Upper lobe of left lung (tissue), 6 donors: ENCODE measurements at regions not wholly inside any gene's neighbourhood (a gene's known extent, or its start where the extent isn't known, plus 50 kb on each side); places are given as distances from the start of the nearest gene placed in this dataset.
A peak's percentile ranks its signal among the peaks of the same experiment; 100 is the strongest.

ENCODE experiments used
- ATAC-seq, 2 donors: fragments of 200-7000 bp; cut with Tn5 transposase; one replicate each; pipeline ENCODE4 v1.9.1; 2022; ENCODE audit warnings: mild to moderate bottlenecking in 2 of 2, moderate library complexity in 2 of 2; ENCODE audit not compliant: low FRiP score in 2 of 2
- DNase-seq, 2 donors: peaks; one replicate each; pipeline ENCODE4 v3.0.0-alpha.2; 2019 to 2020
- H3K27ac ChIP-seq, 4 donors: fragments of 200-600 bp; sonication (generic); one replicate each; pipeline ENCODE4 v1.5.1; 2016 to 2019
- H3K27me3 ChIP-seq, 4 donors: fragments of 200-600 bp; sonication (generic); one replicate each; pipeline ENCODE4 v1.5.1; 2017 to 2019
- H3K36me3 ChIP-seq, 4 donors: fragments of 200-600 bp; sonication (generic); one replicate each; pipeline ENCODE4 v1.5.1; 2016 to 2019
- H3K4me1 ChIP-seq, 4 donors: fragments of 200-600 bp; sonication (generic); one replicate each; pipeline ENCODE4 v1.5.1; 2018 to 2019
- H3K4me3 ChIP-seq, 4 donors: fragments of 200-600 bp; sonication (generic); one replicate each; pipeline ENCODE4 v1.5.1; 2017 to 2019; ENCODE audit warnings: mild to moderate bottlenecking in 2 of 4, moderate library complexity in 1 of 4
- H3K9me3 ChIP-seq, 4 donors: fragments of 200-600 bp; sonication (generic); one replicate each; pipeline ENCODE4 v1.5.1; 2018 to 2019
- EP300 ChIP-seq, 4 donors: sonication (generic); formaldehyde crosslinking; IDR thresholded peaks; one replicate each; pipeline ENCODE4 v1.5.1; 2017; ENCODE audit warnings: antibody characterized with exemption in 4 of 4, control low read depth in 2 of 4
- POLR2A ChIP-seq, 4 donors: fragments of 450-650 bp; IDR thresholded peaks; one replicate each; pipeline ENCODE4 v1.5.1; 2016 to 2017; ENCODE audit warnings: antibody characterized with exemption in 4 of 4, mild to moderate bottlenecking in 2 of 4
- POLR2AphosphoS5 ChIP-seq, 2 donors: sonication (generic); formaldehyde crosslinking; IDR thresholded peaks; one replicate each; pipeline ENCODE4 v1.5.1; 2017; ENCODE audit warnings: antibody characterized with exemption in 2 of 2
- WGBS, 2 donors: methylation state at CpG; one replicate each; pipeline ENCODE4 v1.1.5; 2017 to 2018; 5-methylcytosine and 5-hydroxymethylcytosine counted together
- TF ChIP-seq, protein P1 (sequence below), 6 experiments: fragments of 450-650 bp in 4 of 6; fragments of 200-600 bp in 2 of 6; sonication (generic) in 2 of 6; IDR thresholded peaks; one replicate each; pipeline ENCODE4 v1.5.1; 2016 to 2019; ENCODE audit warnings: antibody characterized with exemption in 6 of 6
- donor health status: DM: no; HTN: no; CAD: no; lungs with moderate emphysema.
- donor health status: DM: no; HTN: yes; CAD: no; lungs with severe emphysema.

DNA sequence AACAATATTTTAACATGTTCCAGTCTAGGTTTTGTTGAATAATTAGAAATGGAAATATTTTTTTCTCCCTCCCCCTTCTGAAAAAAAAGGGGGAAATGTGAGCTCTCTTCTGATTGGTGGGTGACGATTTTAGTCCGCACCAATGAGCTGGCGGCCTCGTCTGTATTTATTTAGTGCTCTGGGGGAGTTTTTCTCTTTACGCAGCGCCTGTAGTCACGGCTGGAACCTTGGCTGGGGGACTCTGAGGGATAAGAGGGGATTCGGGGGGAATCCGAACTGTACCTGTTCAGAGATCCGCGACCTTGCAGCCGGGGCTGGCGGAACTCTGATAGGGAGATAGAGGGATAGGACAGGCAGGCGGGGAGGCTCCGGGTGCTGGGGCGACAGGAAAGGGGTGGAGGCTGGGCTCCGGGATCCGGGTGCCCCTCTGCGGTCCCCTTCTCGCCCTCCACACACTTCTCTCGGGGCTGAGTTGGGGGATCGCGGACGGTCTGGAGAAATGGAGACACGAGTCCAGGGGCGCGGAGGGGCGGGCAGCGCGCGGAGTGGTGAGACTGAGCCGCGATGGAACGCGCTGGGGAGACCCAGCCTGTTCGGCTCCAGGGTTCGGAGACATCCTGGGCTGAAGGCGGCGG, 99.7 kb upstream of the HSD17B12 start:
- peak in 1 of 2 donors; percentile 67 for DNase-seq
- Histone ChIP-seq H3K27ac (no peak overlapping the region), H3K9me3 (no peaks in the 10 kb centered on the region), H3K4me3 (peak overlapping the region in 2 of 4 donors; percentile 8 to 32), H3K36me3 (no peaks in the 10 kb centered on the region), H3K27me3 (peaks cover 0 to 68% (median 45%) of the 10 kb centered on the region in 4 donors), H3K4me1 (peaks cover 28 to 55% (median 34%) of the 10 kb centered on the region in 4 donors)
- ATAC-seq: no peak
- WGBS, 2 donors: 2 to 3% methylated on average over 28 to 39 of the region's 39 CpGs
- TF ChIP-seq POLR2A (IDR thresholded peaks at IDR 0.05): no peak
- TF ChIP-seq EP300 (IDR thresholded peaks at IDR 0.05): no peak
- TF ChIP-seq POLR2AphosphoS5 (IDR thresholded peaks at IDR 0.05): no peak
- TF ChIP-seq, protein P1, sequence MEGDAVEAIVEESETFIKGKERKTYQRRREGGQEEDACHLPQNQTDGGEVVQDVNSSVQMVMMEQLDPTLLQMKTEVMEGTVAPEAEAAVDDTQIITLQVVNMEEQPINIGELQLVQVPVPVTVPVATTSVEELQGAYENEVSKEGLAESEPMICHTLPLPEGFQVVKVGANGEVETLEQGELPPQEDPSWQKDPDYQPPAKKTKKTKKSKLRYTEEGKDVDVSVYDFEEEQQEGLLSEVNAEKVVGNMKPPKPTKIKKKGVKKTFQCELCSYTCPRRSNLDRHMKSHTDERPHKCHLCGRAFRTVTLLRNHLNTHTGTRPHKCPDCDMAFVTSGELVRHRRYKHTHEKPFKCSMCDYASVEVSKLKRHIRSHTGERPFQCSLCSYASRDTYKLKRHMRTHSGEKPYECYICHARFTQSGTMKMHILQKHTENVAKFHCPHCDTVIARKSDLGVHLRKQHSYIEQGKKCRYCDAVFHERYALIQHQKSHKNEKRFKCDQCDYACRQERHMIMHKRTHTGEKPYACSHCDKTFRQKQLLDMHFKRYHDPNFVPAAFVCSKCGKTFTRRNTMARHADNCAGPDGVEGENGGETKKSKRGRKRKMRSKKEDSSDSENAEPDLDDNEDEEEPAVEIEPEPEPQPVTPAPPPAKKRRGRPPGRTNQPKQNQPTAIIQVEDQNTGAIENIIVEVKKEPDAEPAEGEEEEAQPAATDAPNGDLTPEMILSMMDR (IDR thresholded peaks at IDR 0.05): no peak

DNA sequence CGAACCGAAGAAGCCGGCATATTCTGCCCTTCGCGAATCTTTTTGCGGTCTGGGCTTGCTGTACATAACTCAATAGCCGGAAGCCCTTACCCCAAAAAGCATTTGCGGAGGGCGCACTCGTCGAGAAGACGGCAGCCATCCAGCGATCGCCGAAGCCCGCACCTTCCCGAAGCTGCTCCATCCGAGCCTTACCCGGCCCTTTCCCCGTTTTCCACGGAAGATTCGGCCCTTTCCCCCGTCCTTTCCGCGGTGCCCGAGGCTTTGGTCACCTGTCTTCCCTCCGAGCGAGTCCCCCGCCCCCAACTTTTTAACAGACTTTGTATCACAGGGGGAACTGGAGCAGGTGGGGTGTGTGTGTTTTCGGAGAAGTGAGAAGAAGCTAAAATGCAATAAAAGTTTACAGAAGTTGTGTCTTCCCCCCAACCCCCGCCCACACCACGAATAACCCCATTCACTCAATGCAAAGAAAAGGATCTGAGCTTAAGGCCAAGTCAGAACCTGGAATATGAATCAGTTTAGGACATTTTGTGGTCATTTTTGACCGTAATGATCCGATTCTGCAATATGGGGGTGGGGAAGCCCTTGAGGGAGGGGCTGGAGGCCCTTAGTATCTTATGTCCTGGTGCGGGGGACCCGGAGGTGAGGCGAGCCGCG, 99.0 kb upstream of the HSD17B12 start:
- peaks cover 27 to 48% (median 32%) of the 10 kb centered on the region in 4 donors for H3K4me1 ChIP-seq
- peak overlapping the region in 2 of 4 donors; percentile 8 to 32 for H3K4me3 ChIP-seq
- peaks cover 0 to 68% (median 43%) of the 10 kb centered on the region in 4 donors for H3K27me3 ChIP-seq
- 0 to 5% methylated on average over 31 to 39 of the region's 39 CpGs for WGBS, 2 donors
- TF ChIP-seq, protein P1 (IDR thresholded peaks at IDR 0.05): no peak
- TF ChIP-seq POLR2A (IDR thresholded peaks at IDR 0.05) (no peak), EP300 (IDR thresholded peaks at IDR 0.05) (no peak), POLR2AphosphoS5 (IDR thresholded peaks at IDR 0.05) (no peak)
- H3K9me3 ChIP-seq: no peaks in the 10 kb centered on the region
- ATAC-seq (no peak), DNase-seq (no peak)
- H3K27ac ChIP-seq: no peak overlapping the region
- no peaks in the 10 kb centered on the region for H3K36me3 ChIP-seq

DNA sequence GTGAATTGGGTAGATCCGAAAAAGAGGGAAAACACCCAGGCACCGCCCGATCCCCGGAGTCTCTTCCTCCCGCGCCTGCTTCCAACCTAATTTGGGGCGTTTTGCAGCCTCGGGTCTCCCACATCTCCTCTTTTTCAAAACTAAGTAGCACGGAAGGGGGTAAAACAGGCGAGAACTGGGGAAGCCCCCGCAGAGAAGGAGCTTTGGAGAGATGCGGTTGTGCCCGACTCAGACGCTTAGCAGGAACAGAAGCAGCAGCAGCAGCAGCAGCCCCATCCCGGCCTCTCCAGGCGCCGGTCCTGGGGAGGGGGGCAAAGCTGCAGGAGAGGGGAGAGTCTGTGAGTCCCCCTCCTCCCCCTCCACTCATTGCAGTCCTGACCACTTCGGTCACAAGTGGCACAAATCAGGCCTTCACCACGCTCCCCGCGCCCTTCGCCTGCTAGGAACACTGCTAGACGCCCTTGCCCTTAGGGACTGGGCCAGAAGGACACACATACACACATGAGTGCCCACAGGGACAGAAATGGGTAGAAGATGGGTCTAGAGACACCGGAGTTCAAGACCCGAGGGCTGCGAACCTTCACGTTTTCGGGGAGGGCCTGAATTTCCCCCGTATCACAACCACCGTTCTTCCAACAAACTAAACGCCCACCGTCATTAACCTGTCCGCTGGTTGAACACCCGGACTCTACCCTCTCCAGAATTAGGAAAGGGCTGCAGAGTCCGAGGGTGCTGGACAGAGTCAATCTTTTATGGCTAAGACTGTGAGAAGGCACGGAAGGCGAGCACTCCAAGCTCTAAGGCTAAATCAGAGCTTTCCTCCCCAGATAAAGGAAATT, 98.3 kb upstream of the HSD17B12 start:
- H3K4me3 ChIP-seq: no peak overlapping the region
- TF ChIP-seq EP300 (IDR thresholded peaks at IDR 0.05) (no peak), POLR2A (IDR thresholded peaks at IDR 0.05) (no peak), POLR2AphosphoS5 (IDR thresholded peaks at IDR 0.05) (no peak)
- TF ChIP-seq, protein P1 (IDR thresholded peaks at IDR 0.05): no peak
- H3K27me3 ChIP-seq: peaks cover 0 to 61% (median 43%) of the 10 kb centered on the region in 4 donors
- ATAC-seq (no peak), DNase-seq (no peak)
- no peaks in the 10 kb centered on the region for H3K9me3 ChIP-seq
- WGBS, 2 donors: 10 to 15% methylated on average over 29 to 37 of the region's 37 CpGs
- no peaks in the 10 kb centered on the region for H3K36me3 ChIP-seq
- peaks cover 27 to 41% (median 29%) of the 10 kb centered on the region in 4 donors for H3K4me1 ChIP-seq
- H3K27ac ChIP-seq: no peak overlapping the region

DNA sequence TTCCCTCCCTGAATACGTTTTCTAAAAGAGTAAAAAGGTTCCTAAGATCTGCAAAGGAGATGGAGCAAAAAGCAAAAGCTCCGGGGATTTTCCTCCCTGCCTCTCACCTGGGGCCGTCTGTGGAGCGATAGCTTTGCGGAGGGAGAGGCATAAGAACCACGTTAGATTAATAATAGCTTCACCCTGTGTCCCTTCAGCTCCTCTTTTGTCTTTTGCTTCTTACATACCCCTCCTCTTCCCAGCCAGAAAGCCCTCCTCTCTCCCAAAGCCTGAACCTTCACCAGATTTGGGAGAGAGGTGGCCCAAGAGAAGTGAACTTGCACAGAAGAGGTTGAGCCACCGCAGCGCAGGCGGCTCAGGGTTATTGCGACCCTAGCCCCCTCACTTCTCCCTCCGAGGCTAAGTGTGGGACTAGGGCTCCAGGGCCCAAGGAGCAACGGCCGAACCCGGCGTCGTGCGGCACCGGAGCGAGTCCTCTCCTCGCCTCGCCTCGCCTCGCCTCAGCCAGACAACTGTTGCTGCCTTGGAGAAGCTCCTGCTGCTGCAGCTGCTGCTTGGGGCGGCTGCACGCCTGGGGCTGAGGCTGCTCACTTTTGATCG, 97.6 kb upstream of the HSD17B12 start:
- Histone ChIP-seq H3K4me3 (no peak overlapping the region), H3K27ac (no peak overlapping the region), H3K27me3 (peaks cover 0 to 54% (median 39%) of the 10 kb centered on the region in 4 donors), H3K36me3 (no peaks in the 10 kb centered on the region), H3K4me1 (peaks cover 27 to 40% (median 29%) of the 10 kb centered on the region in 4 donors), H3K9me3 (no peaks in the 10 kb centered on the region)
- no peak for ATAC-seq
- TF ChIP-seq, protein P1 (IDR thresholded peaks at IDR 0.05): no peak
- no peak for TF ChIP-seq EP300 (IDR thresholded peaks at IDR 0.05)
- no peak for TF ChIP-seq POLR2AphosphoS5 (IDR thresholded peaks at IDR 0.05)
- no peak for TF ChIP-seq POLR2A (IDR thresholded peaks at IDR 0.05)
- peak in 1 of 2 donors; percentile 72 for DNase-seq
- WGBS, 2 donors: 24 to 33% methylated on average over 9 to 23 of the region's 26 CpGs
